NB4 (cell line): ENCODE measurements at regions not wholly inside any gene's neighbourhood (a gene's known extent, or its start where the extent isn't known, plus 50 kb on each side); places are given as distances from the start of the nearest gene placed in this dataset.

Source experiments
- MYC ChIP-seq: IDR thresholded peaks from 2 replicates; pipeline ENCODE4 v1.6.1; 2011; ENCODE audit warnings: low read depth, low read length
- POLR2A ChIP-seq: IDR thresholded peaks from 2 replicates; pipeline ENCODE4 v1.6.1; 2011; ENCODE audit warnings: mild to moderate bottlenecking; ENCODE audit not compliant: insufficient read length; ENCODE audit errors: extremely low read depth
- TF ChIP-seq, protein P1 (sequence below): IDR thresholded peaks from one replicate; pipeline ENCODE4 v1.5.1; 2012; ENCODE audit warnings: low read depth, low read length
- TF ChIP-seq, protein P2 (sequence below): IDR thresholded peaks from 2 replicates; pipeline ENCODE4 v1.6.1; 2011; ENCODE audit warnings: low read depth, low read length

DNA sequence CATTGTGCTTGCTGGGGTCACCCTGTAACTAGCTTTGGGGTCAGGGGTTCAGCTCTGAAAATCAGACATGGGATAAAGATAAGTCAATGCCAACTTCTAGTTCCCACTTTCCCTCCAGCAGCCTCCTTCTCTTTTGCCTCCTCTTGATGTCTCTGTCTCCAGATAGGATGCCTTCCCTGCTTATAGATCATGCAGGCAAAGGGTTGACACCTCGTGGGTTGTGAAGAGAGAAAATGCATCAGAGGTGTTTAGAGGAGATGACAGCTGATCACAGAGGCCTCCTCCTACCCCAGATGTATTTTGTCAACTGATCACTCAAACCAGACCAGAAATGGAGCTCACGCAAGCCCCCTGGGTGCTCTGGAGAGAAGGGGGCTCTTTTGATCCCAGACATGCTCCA lies 337.8 kb downstream of the BUD13 start:
- TF ChIP-seq, protein P1, sequence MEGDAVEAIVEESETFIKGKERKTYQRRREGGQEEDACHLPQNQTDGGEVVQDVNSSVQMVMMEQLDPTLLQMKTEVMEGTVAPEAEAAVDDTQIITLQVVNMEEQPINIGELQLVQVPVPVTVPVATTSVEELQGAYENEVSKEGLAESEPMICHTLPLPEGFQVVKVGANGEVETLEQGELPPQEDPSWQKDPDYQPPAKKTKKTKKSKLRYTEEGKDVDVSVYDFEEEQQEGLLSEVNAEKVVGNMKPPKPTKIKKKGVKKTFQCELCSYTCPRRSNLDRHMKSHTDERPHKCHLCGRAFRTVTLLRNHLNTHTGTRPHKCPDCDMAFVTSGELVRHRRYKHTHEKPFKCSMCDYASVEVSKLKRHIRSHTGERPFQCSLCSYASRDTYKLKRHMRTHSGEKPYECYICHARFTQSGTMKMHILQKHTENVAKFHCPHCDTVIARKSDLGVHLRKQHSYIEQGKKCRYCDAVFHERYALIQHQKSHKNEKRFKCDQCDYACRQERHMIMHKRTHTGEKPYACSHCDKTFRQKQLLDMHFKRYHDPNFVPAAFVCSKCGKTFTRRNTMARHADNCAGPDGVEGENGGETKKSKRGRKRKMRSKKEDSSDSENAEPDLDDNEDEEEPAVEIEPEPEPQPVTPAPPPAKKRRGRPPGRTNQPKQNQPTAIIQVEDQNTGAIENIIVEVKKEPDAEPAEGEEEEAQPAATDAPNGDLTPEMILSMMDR, result no peak
- no peak for TF ChIP-seq POLR2A
- no peak for TF ChIP-seq MYC
- TF ChIP-seq, protein P2, sequence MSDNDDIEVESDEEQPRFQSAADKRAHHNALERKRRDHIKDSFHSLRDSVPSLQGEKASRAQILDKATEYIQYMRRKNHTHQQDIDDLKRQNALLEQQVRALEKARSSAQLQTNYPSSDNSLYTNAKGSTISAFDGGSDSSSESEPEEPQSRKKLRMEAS, result no peak
